Endothelial cell of umbilical vein (primary cell): ENCODE measurements at regions not wholly inside any gene's neighbourhood (a gene's known extent, or its start where the extent isn't known, plus 50 kb on each side); places are given as distances from the start of the nearest gene placed in this dataset.

Experiments used
- BruUV-seq: library from RNA; stranded (reverse); fragments of 400-500 nt; replicated peaks from 2 replicates; lab custom pipeline; 2021; lab: Mats Ljungman, UMichigan
- CTCF ChIA-PET: fragments of 300-600, 350-600 bp; sonication (Branson Sonifier 250); formaldehyde crosslinking; loops from one replicate; lab custom pipeline; 2021; ENCODE audit warnings: antibody characterized with exemption, inconsistent platforms; lab: Charles Lee
- POLR2A ChIA-PET: fragments of 300-600, 350-600 bp; sonication (Branson Sonifier 250); formaldehyde crosslinking; loops from one replicate; lab custom pipeline; 2021; ENCODE audit warnings: antibody characterized with exemption, inconsistent platforms; lab: Charles Lee
- DNase-seq: peaks from one replicate; pipeline ENCODE4 v3.0.0-alpha.2; 2011; ENCODE audit warnings: low read depth, low spot score
- FAIRE-seq: peaks from 2 replicates; lab custom pipeline; 2011; peaks lifted over from hg19 to GRCh38; lab: Jason Lieb, UNC
- H2AFZ ChIP-seq: 2 replicates; pipeline ENCODE4 v1.6.0; 2012; ENCODE audit warnings: low read depth, low read length, control low read depth, inconsistent platforms
- H3K27ac ChIP-seq: 2 replicates; pipeline ENCODE4 v1.5.1; 2011; ENCODE audit warnings: low read depth, mild to moderate bottlenecking, control low read depth, low read length, moderate library complexity; ENCODE audit not compliant: insufficient read depth
- H3K27me3 ChIP-seq, 2 experiments: 2 replicates each; pipeline versions ENCODE4 v1.6.0 to v1.6.1; 2011; ENCODE audit warnings: low read length in 2 of 2, mixed read lengths in 1 of 2; ENCODE audit not compliant: control insufficient read depth in 2 of 2, insufficient read depth in 2 of 2
- H3K36me3 ChIP-seq, 2 experiments: 2 replicates in 1 of 2; 3 replicates in 1 of 2; pipeline ENCODE4 v1.5.1; 2011; ENCODE audit warnings: low read length in 2 of 2, mild to moderate bottlenecking in 1 of 2, moderate library complexity in 1 of 2; ENCODE audit not compliant: control insufficient read depth in 2 of 2, insufficient read depth in 2 of 2; ENCODE audit errors: extremely low read depth in 1 of 2
- H3K4me1 ChIP-seq: 3 replicates; pipeline ENCODE4 v1.5.1; 2011; ENCODE audit warnings: mild to moderate bottlenecking, low read length; ENCODE audit not compliant: control insufficient read depth, insufficient read depth; ENCODE audit errors: extremely low read depth
- H3K4me2 ChIP-seq: 2 replicates; pipeline ENCODE4 v1.6.1; 2011; ENCODE audit warnings: low read length, control low read depth, mixed read lengths; ENCODE audit not compliant: insufficient read depth
- H3K4me3 ChIP-seq, 3 experiments: fragments of 200-600 bp in 1 of 3; sonication (generic), shearing (Covaris generic) in 1 of 3; replicated peaks in 1 of 3; 2 replicates each; pipeline ENCODE4 v1.5.1; 2011 to 2016; ENCODE audit warnings: control low read depth in 3 of 3, low read length in 3 of 3, mild to moderate bottlenecking in 2 of 3, inconsistent platforms in 1 of 3, low read depth in 1 of 3, moderate library complexity in 1 of 3; ENCODE audit not compliant: insufficient read depth in 1 of 3
- H3K79me2 ChIP-seq: 2 replicates; pipeline ENCODE4 v1.6.0; 2012; ENCODE audit warnings: low read length, inconsistent platforms; ENCODE audit not compliant: control insufficient read depth, insufficient read depth
- H3K9ac ChIP-seq: replicated peaks from 2 replicates; pipeline ENCODE3; 2011; ENCODE audit warnings: low read length, control low read depth; ENCODE audit not compliant: insufficient read depth; ENCODE audit errors: extremely low read depth
- H3K9me1 ChIP-seq: replicated peaks from 3 replicates; pipeline ENCODE4 v1.6.0; 2011; ENCODE audit warnings: mild to moderate bottlenecking, low read length; ENCODE audit not compliant: control insufficient read depth, insufficient read depth; ENCODE audit errors: extremely low read depth
- H3K9me3 ChIP-seq: replicated peaks from 2 replicates; pipeline ENCODE4 v1.5.1; 2012; ENCODE audit warnings: low read length, inconsistent platforms; ENCODE audit not compliant: control insufficient read depth, insufficient read depth
- H4K20me1 ChIP-seq: replicated peaks from 2 replicates; pipeline ENCODE3; 2011; ENCODE audit warnings: mild to moderate bottlenecking, low read length; ENCODE audit not compliant: control insufficient read depth, insufficient read depth; ENCODE audit errors: extremely low read depth
- CTCF ChIP-seq, 2 donors: IDR thresholded peaks; 1 replicate in 1 of 2; 2 replicates in 1 of 2; pipeline ENCODE4 v1.5.1; 2011; ENCODE audit warnings: low read length in 2 of 2, mild to moderate bottlenecking in 2 of 2, moderate library complexity in 2 of 2, control low read depth in 1 of 2, inconsistent platforms in 1 of 2, low read depth in 1 of 2; ENCODE audit not compliant: insufficient read depth in 1 of 2; ENCODE audit errors: extremely low read depth in 1 of 2
- EZH2 ChIP-seq: IDR thresholded peaks from 2 replicates; pipeline ENCODE4 v1.6.1; 2012; ENCODE audit warnings: borderline replicate concordance, low read depth, mild to moderate bottlenecking, moderate library complexity, low read length, inconsistent platforms; ENCODE audit not compliant: severe bottlenecking
- FOS ChIP-seq: IDR thresholded peaks from 2 replicates; pipeline ENCODE4 v1.6.1; 2011; ENCODE audit warnings: mild to moderate bottlenecking, low read length, moderate library complexity, borderline replicate concordance; ENCODE audit not compliant: insufficient read depth
- GATA2 ChIP-seq: IDR thresholded peaks from 2 replicates; pipeline ENCODE4 v1.7.0; 2011; ENCODE audit warnings: low read depth, mild to moderate bottlenecking, moderate library complexity, mixed read lengths, low read length; ENCODE audit not compliant: insufficient read length, insufficient read depth
- JUN ChIP-seq: IDR thresholded peaks from 2 replicates; pipeline ENCODE4 v1.6.1; 2011; ENCODE audit warnings: borderline replicate concordance, low read depth; ENCODE audit not compliant: insufficient read length, insufficient read depth
- MAX ChIP-seq: IDR thresholded peaks from 2 replicates; pipeline ENCODE4 v1.6.1; 2011; ENCODE audit not compliant: insufficient read depth, insufficient read length
- MYC ChIP-seq: IDR thresholded peaks from one replicate; pipeline ENCODE4 v1.6.1; 2011; ENCODE audit warnings: mild to moderate bottlenecking, low read depth, low read length
- POLR2A ChIP-seq: IDR thresholded peaks from 2 replicates; pipeline ENCODE4 v1.6.1; 2012; ENCODE audit warnings: low read depth, mild to moderate bottlenecking, control low read depth, low read length
- POLR2AphosphoS5 ChIP-seq: IDR thresholded peaks from 2 replicates; pipeline ENCODE4 v1.6.1; 2012; ENCODE audit warnings: low read depth, mild to moderate bottlenecking, control low read depth, low read length, moderate library complexity; ENCODE audit not compliant: insufficient read depth
- dilution Hi-C: fragments of 300-500 bp; cut with MboI; formaldehyde crosslinking; loops from one replicate; pipeline ENCODE4 v1.15.0; 2019; ENCODE audit warnings: low sequenced_read_pairs; ENCODE audit not compliant: extremely low pct_ligation_motif_present
- intact Hi-C: fragments of 100-400 bp; cut with micrococcal nuclease; formaldehyde crosslinking; loops from one replicate; pipeline ENCODE4 v1.10.0; 2022

- FAIRE-seq (no peak), DNase-seq (no peak)
- dilution Hi-C loops = no loop called here
- intact Hi-C loops = no loop called here
- no peak overlapping the region for H2AFZ ChIP-seq
- POLR2A ChIA-PET = no interaction called here
- CTCF ChIA-PET = no interaction called here
- no peak overlapping the region for H3K4me2 ChIP-seq
- H3K79me2 ChIP-seq = no peaks in the 10 kb centered on the region
- H3K9me1 ChIP-seq = no peaks in the 10 kb centered on the region
- TF ChIP-seq POLR2A (no peak), POLR2AphosphoS5 (no peak), EZH2 (no peak), MAX (no peak), FOS (no peak), MYC (no peak), GATA2 (no peak), CTCF (IDR thresholded peaks at IDR 0.05; ENCODE audit: extremely low read depth in 1 of 2, insufficient read depth in 1 of 2, low read depth in 1 of 2, low read length in 2 of 2) (no peak), JUN (no peak)
- H3K36me3 ChIP-seq = no peaks in the 10 kb centered on the region
- peaks cover 8 to 16% of the 10 kb centered on the region in 2 experiments for H3K27me3 ChIP-seq
- H3K9ac ChIP-seq = no peak overlapping the region
- H4K20me1 ChIP-seq = no peaks in the 10 kb centered on the region
- peaks cover 9% of the 10 kb centered on the region for H3K4me1 ChIP-seq
- no peak overlapping the region for H3K27ac ChIP-seq
- H3K9me3 ChIP-seq = no peaks in the 10 kb centered on the region
- no TSS peak for BruUV-seq
- no peak overlapping the region for H3K4me3 ChIP-seq
Measured at GRCh38 chr4:27087306-27088045, 226.8 kb downstream of the STIM2 start.
